Adrenal gland (tissue), 9 donors: ENCODE measurements at regions not wholly inside any gene's neighbourhood (a gene's known extent, or its start where the extent isn't known, plus 50 kb on each side); places are given as distances from the start of the nearest gene placed in this dataset.

Experiments used
- DNase-seq, 7 donors: peaks; one replicate each; pipeline ENCODE4 v3.0.0-alpha.2; 2019 to 2020
- H3K27ac ChIP-seq, 5 donors: fragments of 200-600 bp; sonication (generic) in 4 of 5; 1 replicate in 3 of 5; 2 replicates in 2 of 5; pipeline versions ENCODE4 v1.5.1 to v1.8.0; 2016 to 2020; ENCODE audit warnings: mild to moderate bottlenecking in 1 of 5
- H3K27me3 ChIP-seq: fragments of 200-600 bp; 2 replicates; pipeline ENCODE4 v1.8.0; 2021
- H3K36me3 ChIP-seq, 2 donors: fragments of 200-600 bp; replicated peaks in 1 of 2; 1 replicate in 1 of 2; 2 replicates in 1 of 2; pipeline versions ENCODE4 v1.5.1 to v1.8.0; 2018 to 2022
- H3K4me1 ChIP-seq, 2 donors: fragments of 200-600 bp; replicated peaks in 1 of 2; 1 replicate in 1 of 2; 2 replicates in 1 of 2; pipeline versions ENCODE4 v1.5.1 to v1.8.0; 2018 to 2021
- H3K4me3 ChIP-seq, 4 donors: fragments of 200-600 bp; sonication (generic) in 3 of 4; one replicate each; pipeline ENCODE4 v1.5.1; 2016 to 2018
- H3K9me3 ChIP-seq, 3 donors: fragments of 200-600 bp; sonication (generic) in 1 of 3; replicated peaks in 1 of 3; 1 replicate in 2 of 3; 2 replicates in 1 of 3; pipeline versions ENCODE4 v1.5.1 to v1.8.0; 2016 to 2021
- POLR2A ChIP-seq, 2 donors: fragments of 450-650 bp; IDR thresholded peaks; one replicate each; pipeline ENCODE4 v1.6.1; 2017; ENCODE audit warnings: antibody characterized with exemption in 2 of 2, mild to moderate bottlenecking in 2 of 2, moderate library complexity in 1 of 2
- WGBS, 4 donors: extraction: QIAGEN DNeasy Blood & Tissue Kit in 2 of 4; methylation state at CpG; one replicate each; pipeline versions ENCODE4 v1.1.5 to v1.1.7; 2013 to 2017; 5-methylcytosine and 5-hydroxymethylcytosine counted together
- intact Hi-C, 2 donors: fragments of 100-400 bp; cut with DNase I; formaldehyde crosslinking; loops; one replicate each; pipeline versions ENCODE4 v1.14.1 to v1.15.0; 2022 to 2023
- TF ChIP-seq, protein P1 (sequence below), 6 experiments: fragments of 450-650 bp in 4 of 6; fragments of 200-600 bp in 2 of 6; sonication (generic) in 1 of 6; IDR thresholded peaks; 1 replicate in 5 of 6; 2 replicates in 1 of 6; pipeline versions ENCODE4 v1.5.1 to v1.8.0; 2016 to 2021; ENCODE audit warnings: antibody characterized with exemption in 6 of 6, mild to moderate bottlenecking in 2 of 6, moderate library complexity in 1 of 6
- donor health status: healthy with polysubstance abuse.
- donor health status: Bipolar disorder and iron deficiency.
- donor health status: DM: yes; HTN: yes; CAD: no.
- donor health status: DM: no; HTN: no; CAD: no.
- donor health status: DM: no; HTN: no; CAD: no.

DNA sequence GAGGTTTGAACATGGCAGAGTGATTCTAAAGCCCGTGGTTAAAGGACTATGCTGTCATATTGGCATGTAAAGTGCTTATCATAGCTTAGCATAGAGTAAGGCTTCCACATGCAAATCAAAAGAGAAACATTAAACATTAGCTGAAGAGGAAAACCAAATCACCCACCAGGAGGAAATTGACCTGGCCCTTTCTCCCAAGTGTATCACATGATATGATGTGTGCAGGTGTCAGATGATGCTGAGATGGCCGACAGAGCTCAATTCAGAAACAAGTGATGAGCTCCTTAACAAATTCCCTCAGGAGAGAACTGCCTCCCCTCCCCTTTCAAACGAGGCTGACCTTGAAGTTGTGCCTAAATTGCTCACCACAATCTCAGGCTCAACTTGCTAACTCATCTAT lies 217.1 kb upstream of the BTG1 start:
- Histone ChIP-seq H3K27ac (peak overlapping the region in 2 of 5 donors; percentile 19 to 37), H3K4me1 (no peaks in the 10 kb centered on the region), H3K4me3 (peak overlapping the region in 1 of 4 donors; percentile 20), H3K27me3 (no peaks in the 10 kb centered on the region), H3K36me3 (no peaks in the 10 kb centered on the region), H3K9me3 (no peaks in the 10 kb centered on the region)
- intact Hi-C loops, result no loop called here
- TF ChIP-seq, protein P1, sequence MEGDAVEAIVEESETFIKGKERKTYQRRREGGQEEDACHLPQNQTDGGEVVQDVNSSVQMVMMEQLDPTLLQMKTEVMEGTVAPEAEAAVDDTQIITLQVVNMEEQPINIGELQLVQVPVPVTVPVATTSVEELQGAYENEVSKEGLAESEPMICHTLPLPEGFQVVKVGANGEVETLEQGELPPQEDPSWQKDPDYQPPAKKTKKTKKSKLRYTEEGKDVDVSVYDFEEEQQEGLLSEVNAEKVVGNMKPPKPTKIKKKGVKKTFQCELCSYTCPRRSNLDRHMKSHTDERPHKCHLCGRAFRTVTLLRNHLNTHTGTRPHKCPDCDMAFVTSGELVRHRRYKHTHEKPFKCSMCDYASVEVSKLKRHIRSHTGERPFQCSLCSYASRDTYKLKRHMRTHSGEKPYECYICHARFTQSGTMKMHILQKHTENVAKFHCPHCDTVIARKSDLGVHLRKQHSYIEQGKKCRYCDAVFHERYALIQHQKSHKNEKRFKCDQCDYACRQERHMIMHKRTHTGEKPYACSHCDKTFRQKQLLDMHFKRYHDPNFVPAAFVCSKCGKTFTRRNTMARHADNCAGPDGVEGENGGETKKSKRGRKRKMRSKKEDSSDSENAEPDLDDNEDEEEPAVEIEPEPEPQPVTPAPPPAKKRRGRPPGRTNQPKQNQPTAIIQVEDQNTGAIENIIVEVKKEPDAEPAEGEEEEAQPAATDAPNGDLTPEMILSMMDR (IDR thresholded peaks at IDR 0.05), result no peak
- no peak for TF ChIP-seq POLR2A (IDR thresholded peaks at IDR 0.05)
- no peak for DNase-seq
- WGBS, 4 donors, result 48 to 62% (median 57%) methylated on average over 3 of the region's 3 CpGs

DNA sequence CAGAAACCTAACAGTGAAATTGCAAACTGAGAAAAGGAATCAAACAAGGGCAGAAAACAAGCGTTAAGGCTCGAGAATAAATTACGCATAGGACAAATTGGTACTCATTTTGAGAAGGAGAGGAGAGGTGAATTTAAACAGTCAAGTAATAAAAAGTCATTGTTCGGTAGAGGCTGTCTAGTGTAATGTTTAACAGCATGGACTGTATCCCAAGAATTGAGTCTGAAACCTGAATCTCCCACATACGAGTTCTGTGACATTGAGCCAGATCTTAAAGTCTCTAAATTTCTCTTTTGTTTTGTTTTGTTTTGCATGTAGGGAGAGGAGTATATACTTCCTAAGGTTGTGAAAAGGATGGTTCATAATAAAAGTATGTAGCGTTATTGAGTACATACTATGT lies 216.5 kb upstream of the BTG1 start:
- Histone ChIP-seq H3K9me3 (no peaks in the 10 kb centered on the region), H3K36me3 (no peaks in the 10 kb centered on the region), H3K27me3 (no peaks in the 10 kb centered on the region), H3K4me3 (no peak overlapping the region), H3K4me1 (no peaks in the 10 kb centered on the region), H3K27ac (no peak overlapping the region)
- intact Hi-C loops, result no loop called here
- WGBS, 4 donors, result 68 to 86% (median 82%) methylated on average over 6 of the region's 6 CpGs
- DNase-seq, result no peak
- TF ChIP-seq, protein P1 (IDR thresholded peaks at IDR 0.05), result no peak
- no peak for TF ChIP-seq POLR2A (IDR thresholded peaks at IDR 0.05)

DNA sequence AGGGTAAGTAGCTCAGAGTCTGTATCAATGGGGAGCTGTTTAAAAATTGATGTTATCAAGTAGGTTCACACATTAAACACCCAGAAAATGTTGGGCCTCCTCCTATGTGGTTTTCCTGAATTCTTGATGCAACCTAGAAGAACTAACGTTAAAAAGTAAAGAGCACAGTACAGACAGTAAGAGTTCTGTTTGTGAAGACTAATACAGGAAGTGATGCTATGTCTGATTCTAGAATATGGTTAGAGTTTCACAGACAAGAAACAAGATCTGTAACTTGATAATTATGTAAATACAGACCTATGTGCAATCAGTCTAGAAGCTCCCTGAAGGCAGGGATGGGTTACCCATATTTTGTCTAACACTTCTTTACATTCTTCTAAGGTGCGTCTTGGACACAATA lies 214.9 kb upstream of the BTG1 start:
- no peak for DNase-seq
- H3K36me3 ChIP-seq, result no peaks in the 10 kb centered on the region
- TF ChIP-seq, protein P1 (IDR thresholded peaks at IDR 0.05), result no peak
- no peak for TF ChIP-seq POLR2A (IDR thresholded peaks at IDR 0.05)
- H3K9me3 ChIP-seq, result no peaks in the 10 kb centered on the region
- no peaks in the 10 kb centered on the region for H3K4me1 ChIP-seq
- H3K27ac ChIP-seq, result no peak overlapping the region
- H3K27me3 ChIP-seq, result no peaks in the 10 kb centered on the region
- intact Hi-C loops, result no loop called here
- no peak overlapping the region for H3K4me3 ChIP-seq
- WGBS, 4 donors, result 79 to 88% (median 84%) methylated on average over 2 of the region's 2 CpGs

DNA sequence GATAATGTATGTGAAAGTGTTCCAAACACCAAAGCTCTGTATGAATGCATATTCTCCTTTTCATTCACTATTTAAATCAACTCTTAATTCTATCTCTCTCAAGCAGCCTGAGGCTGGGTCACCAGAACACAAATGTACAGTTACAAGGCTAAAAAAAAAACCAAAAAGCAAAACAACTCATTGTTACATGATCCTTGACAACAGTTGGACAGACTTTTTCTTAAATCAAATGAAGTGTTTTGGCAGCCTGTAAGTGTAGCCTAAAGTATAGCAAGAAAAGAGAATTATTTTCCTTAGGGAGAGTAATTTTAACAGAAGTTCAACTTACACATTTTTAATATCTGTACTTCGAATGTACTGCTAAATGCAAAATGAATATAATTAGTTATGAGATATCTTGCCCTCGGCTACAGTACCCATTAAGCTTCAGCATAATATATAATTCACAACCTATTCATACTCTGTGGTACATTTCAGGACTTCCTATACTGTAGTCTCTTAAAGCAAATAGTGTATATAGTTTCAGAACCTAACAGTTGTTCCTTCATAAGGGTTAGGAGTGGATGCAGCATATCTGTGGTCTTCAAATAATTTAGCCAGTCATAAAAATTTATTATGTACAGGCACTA lies 214.0 kb upstream of the BTG1 start:
- Histone ChIP-seq H3K4me1 (no peaks in the 10 kb centered on the region), H3K36me3 (no peaks in the 10 kb centered on the region), H3K9me3 (no peaks in the 10 kb centered on the region), H3K27ac (no peak overlapping the region), H3K4me3 (no peak overlapping the region), H3K27me3 (no peaks in the 10 kb centered on the region)
- no peak for DNase-seq
- TF ChIP-seq, protein P1 (IDR thresholded peaks at IDR 0.05), result no peak
- intact Hi-C loops, result no loop called here
- WGBS, 4 donors, result 86 to 95% (median 87%) methylated on average over 2 of the region's 2 CpGs
